HUES64 (cell line): ENCODE measurements at regions not wholly inside any gene's neighbourhood (a gene's known extent, or its start where the extent isn't known, plus 50 kb on each side); places are given as distances from the start of the nearest gene placed in this dataset.

Experiments used
- H3K27ac ChIP-seq: 2 replicates; pipeline ENCODE4 v1.7.0; 2013; ENCODE audit warnings: low read depth, low read length, inconsistent platforms
- H3K27me3 ChIP-seq: 2 replicates; pipeline ENCODE4 v1.6.1; 2013; ENCODE audit warnings: mild to moderate bottlenecking, low read length; ENCODE audit not compliant: insufficient read depth
- H3K36me3 ChIP-seq: 2 replicates; pipeline ENCODE4 v1.6.1; 2013; ENCODE audit warnings: mild to moderate bottlenecking, low read length; ENCODE audit not compliant: insufficient read depth
- H3K4me1 ChIP-seq: 2 replicates; pipeline ENCODE4 v1.6.1; 2013; ENCODE audit warnings: mild to moderate bottlenecking, low read length, moderate library complexity; ENCODE audit not compliant: insufficient read depth
- H3K4me3 ChIP-seq: 2 replicates; pipeline ENCODE4 v1.5.1; 2013; ENCODE audit warnings: mild to moderate bottlenecking, low read length, moderate library complexity
- H3K9ac ChIP-seq: 2 replicates; pipeline ENCODE4 v1.6.1; 2013; ENCODE audit warnings: mild to moderate bottlenecking, low read depth, low read length
- H3K9me3 ChIP-seq: 2 replicates; pipeline ENCODE4 v1.6.1; 2013; ENCODE audit warnings: low read depth, low read length; ENCODE audit not compliant: insufficient read depth
- WGBS: fragments of 150-250, 120-280 bp; methylation state at CpG from one replicate; pipeline ENCODE4 v1.1.7; 2013; ENCODE audit warnings: missing lambda C conversion rate; 5-methylcytosine and 5-hydroxymethylcytosine counted together

- Histone ChIP-seq H3K9me3 (no peaks in the 10 kb centered on the region), H3K4me1 (peaks cover 39% of the 10 kb centered on the region), H3K27ac (no peak overlapping the region), H3K27me3 (no peaks in the 10 kb centered on the region), H3K36me3 (no peaks in the 10 kb centered on the region), H3K4me3 (no peak overlapping the region), H3K9ac (no peak overlapping the region)
- 90% methylated on average over 16 of the region's 16 CpGs for WGBS
These were observed 129.0 kb upstream of the WWC1 start for GRCh38 chr5:168162464-168162863.

GRCh38 chr5:168163966-168164365 is 127.5 kb upstream of the WWC1 start:
- no peak overlapping the region for H3K4me3 ChIP-seq
- 91% methylated on average over 3 of the region's 3 CpGs for WGBS
- no peaks in the 10 kb centered on the region for H3K9me3 ChIP-seq
- H3K4me1 ChIP-seq = peaks cover 39% of the 10 kb centered on the region
- H3K36me3 ChIP-seq = no peaks in the 10 kb centered on the region
- H3K27me3 ChIP-seq = no peaks in the 10 kb centered on the region
- no peak overlapping the region for H3K9ac ChIP-seq
- no peak overlapping the region for H3K27ac ChIP-seq

- H3K9ac ChIP-seq = no peak overlapping the region
- peaks cover 30% of the 10 kb centered on the region for H3K4me1 ChIP-seq
- H3K27me3 ChIP-seq = no peaks in the 10 kb centered on the region
- no peaks in the 10 kb centered on the region for H3K9me3 ChIP-seq
- 15% methylated on average over 6 of the region's 9 CpGs for WGBS
- no peaks in the 10 kb centered on the region for H3K36me3 ChIP-seq
- peak overlapping the region; percentile 25; the same call in 1 of the 2 replicates for H3K4me3 ChIP-seq
- peak overlapping the region; percentile 20; the same call in 1 of the 2 replicates for H3K27ac ChIP-seq
These were observed 126.1 kb upstream of the WWC1 start for GRCh38 chr5:168165221-168165914.

GRCh38 chr5:168165977-168166376 is 125.5 kb upstream of the WWC1 start:
- Histone ChIP-seq H3K9me3 (no peaks in the 10 kb centered on the region), H3K4me1 (peaks cover 30% of the 10 kb centered on the region), H3K4me3 (no peak overlapping the region), H3K27ac (no peak overlapping the region), H3K27me3 (no peaks in the 10 kb centered on the region), H3K9ac (no peak overlapping the region), H3K36me3 (no peaks in the 10 kb centered on the region)
- WGBS = 70% methylated on average over 5 of the region's 5 CpGs

- 94% methylated on average over 7 of the region's 7 CpGs for WGBS
- no peaks in the 10 kb centered on the region for H3K27me3 ChIP-seq
- H3K36me3 ChIP-seq = no peaks in the 10 kb centered on the region
These were observed 124.1 kb upstream of the WWC1 start for GRCh38 chr5:168167338-168167737.

GRCh38 chr5:168168978-168169698 is 122.3 kb upstream of the WWC1 start:
- no peak overlapping the region for H3K4me3 ChIP-seq
- 86% methylated on average over 13 of the region's 13 CpGs for WGBS
- no peaks in the 10 kb centered on the region for H3K27me3 ChIP-seq

More at GRCh38 chr5:168167338-168167737, 124.1 kb upstream of the WWC1 start:
- Histone ChIP-seq H3K9ac (no peak overlapping the region), H3K4me1 (peaks cover 30% of the 10 kb centered on the region), H3K27ac (no peak overlapping the region), H3K4me3 (no peak overlapping the region), H3K9me3 (no peaks in the 10 kb centered on the region)

GRCh38 chr5:168169791-168170190 is 121.7 kb upstream of the WWC1 start:
- Histone ChIP-seq H3K27me3 (no peaks in the 10 kb centered on the region), H3K4me1 (peaks cover 17% of the 10 kb centered on the region)

More at GRCh38 chr5:168168978-168169698, 122.3 kb upstream of the WWC1 start:
- H3K9ac ChIP-seq = no peak overlapping the region
- H3K27ac ChIP-seq = no peak overlapping the region
- no peaks in the 10 kb centered on the region for H3K36me3 ChIP-seq
- peaks cover 23% of the 10 kb centered on the region for H3K4me1 ChIP-seq
- H3K9me3 ChIP-seq = no peaks in the 10 kb centered on the region

GRCh38 chr5:168171901-168172759 is 119.3 kb upstream of the WWC1 start:
- no peak overlapping the region for H3K9ac ChIP-seq
- 85% methylated on average over 15 of the region's 15 CpGs for WGBS
- H3K4me1 ChIP-seq = no peaks in the 10 kb centered on the region
- H3K27me3 ChIP-seq = no peaks in the 10 kb centered on the region
- no peak overlapping the region for H3K27ac ChIP-seq
- H3K9me3 ChIP-seq = no peaks in the 10 kb centered on the region
- H3K36me3 ChIP-seq = no peaks in the 10 kb centered on the region
- H3K4me3 ChIP-seq = no peak overlapping the region

More at GRCh38 chr5:168169791-168170190, 121.7 kb upstream of the WWC1 start:
- H3K27ac ChIP-seq = no peak overlapping the region
- H3K9me3 ChIP-seq = no peaks in the 10 kb centered on the region
- no peaks in the 10 kb centered on the region for H3K36me3 ChIP-seq
- no peak overlapping the region for H3K4me3 ChIP-seq
- H3K9ac ChIP-seq = no peak overlapping the region

GRCh38 chr5:168172760-168173223 is 118.7 kb upstream of the WWC1 start:
- Histone ChIP-seq H3K9ac (no peak overlapping the region), H3K36me3 (no peaks in the 10 kb centered on the region), H3K4me3 (no peak overlapping the region), H3K27ac (no peak overlapping the region), H3K9me3 (no peaks in the 10 kb centered on the region), H3K4me1 (0 out of 2 replicates have a peak, but pooled peaks cover 2% of the 10 kb centered on the region), H3K27me3 (no peaks in the 10 kb centered on the region)
- 77% methylated on average over 2 of the region's 2 CpGs for WGBS

- Histone ChIP-seq H3K4me3 (no peak overlapping the region), H3K9me3 (no peaks in the 10 kb centered on the region)
These were observed 117.1 kb upstream of the WWC1 start for GRCh38 chr5:168174376-168174775.

GRCh38 chr5:168176251-168176650 is 115.2 kb upstream of the WWC1 start:
- Histone ChIP-seq H3K27ac (no peak overlapping the region), H3K9me3 (no peaks in the 10 kb centered on the region), H3K9ac (no peak overlapping the region), H3K27me3 (no peaks in the 10 kb centered on the region), H3K36me3 (no peaks in the 10 kb centered on the region), H3K4me1 (peaks cover 11% of the 10 kb centered on the region; the same call in 1 of the 2 replicates), H3K4me3 (no peak overlapping the region)
- WGBS = 87% methylated on average over 5 of the region's 5 CpGs

More at GRCh38 chr5:168174376-168174775, 117.1 kb upstream of the WWC1 start:
- no peak overlapping the region for H3K9ac ChIP-seq
- 91% methylated on average over 9 of the region's 9 CpGs for WGBS
- no peaks in the 10 kb centered on the region for H3K36me3 ChIP-seq
- H3K27me3 ChIP-seq = no peaks in the 10 kb centered on the region
- H3K4me1 ChIP-seq = peaks cover 7% of the 10 kb centered on the region; the same call in 1 of the 2 replicates
- no peak overlapping the region for H3K27ac ChIP-seq
